ENCODE measurements at regions not wholly inside any gene's neighbourhood (a gene's known extent, or its start where the extent isn't known, plus 50 kb on each side); places are given as distances from the start of the nearest gene placed in this dataset.

DNA sequence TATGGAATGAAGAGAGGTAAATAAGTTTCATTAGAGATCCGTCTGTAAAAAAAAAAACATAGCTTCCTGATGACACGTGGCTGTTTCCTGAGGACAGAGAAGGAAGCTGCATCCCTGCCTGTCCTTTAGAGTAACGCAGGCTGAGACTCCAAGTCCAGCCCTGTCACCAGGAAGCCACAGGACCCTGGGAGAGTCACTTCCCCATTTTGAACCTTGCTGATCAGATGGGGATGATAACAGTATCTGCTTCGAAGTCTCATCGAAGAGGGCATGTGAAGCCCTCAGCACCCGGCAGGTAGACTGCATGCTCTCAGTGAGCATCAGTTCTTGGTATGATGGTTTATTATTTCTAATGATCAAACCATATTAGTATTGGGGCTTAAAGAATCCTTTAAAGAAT is 139.1 kb upstream of the KCNG1 start:
- no peak for DNase-seq (ENCODE audit: low read depth in 1 of 2, low spot score in 1 of 2)

DNA sequence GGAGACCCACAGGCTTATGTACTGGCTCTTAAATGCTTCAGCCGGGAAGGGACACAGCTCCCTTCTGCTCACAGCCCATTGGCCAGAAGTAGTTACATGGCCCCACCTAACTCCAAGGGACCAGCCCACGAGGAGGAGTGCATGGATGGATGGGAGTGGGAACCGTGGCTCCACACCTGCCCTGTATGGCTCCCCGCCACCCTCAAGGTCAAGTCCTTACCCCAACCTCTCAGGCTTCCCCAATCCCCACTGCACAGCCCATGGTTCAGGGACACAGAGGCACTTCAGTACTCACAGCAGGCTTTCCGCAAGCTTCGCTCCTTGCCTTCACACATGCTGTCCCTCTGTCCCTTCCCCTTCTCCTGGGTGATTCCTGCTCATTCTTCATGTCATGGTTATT is 137.9 kb upstream of the KCNG1 start:
- no peak for DNase-seq (ENCODE audit: low read depth in 1 of 2, low spot score in 1 of 2)

DNA sequence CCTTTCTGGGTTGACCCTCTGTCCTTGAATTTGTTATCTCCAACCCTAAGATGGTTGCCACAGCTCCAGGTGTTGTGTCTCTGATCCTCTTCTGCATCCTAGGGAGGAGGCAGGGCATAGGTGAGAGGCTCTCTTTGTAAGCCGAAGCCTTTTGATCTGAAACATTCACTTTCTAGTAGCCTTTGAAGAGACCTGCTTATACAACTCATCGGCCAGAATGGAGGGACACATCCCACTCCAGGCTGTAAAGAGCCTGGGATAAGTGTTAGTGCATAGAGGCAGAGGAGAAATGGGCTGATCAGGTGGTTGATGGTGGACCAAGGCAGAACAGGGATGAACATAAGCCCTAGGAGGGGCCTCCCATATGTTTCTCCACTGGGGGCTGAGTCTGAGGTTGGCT is 137.1 kb upstream of the KCNG1 start:
- DNase-seq (ENCODE audit: low read depth in 1 of 2, low spot score in 1 of 2), result no peak

DNA sequence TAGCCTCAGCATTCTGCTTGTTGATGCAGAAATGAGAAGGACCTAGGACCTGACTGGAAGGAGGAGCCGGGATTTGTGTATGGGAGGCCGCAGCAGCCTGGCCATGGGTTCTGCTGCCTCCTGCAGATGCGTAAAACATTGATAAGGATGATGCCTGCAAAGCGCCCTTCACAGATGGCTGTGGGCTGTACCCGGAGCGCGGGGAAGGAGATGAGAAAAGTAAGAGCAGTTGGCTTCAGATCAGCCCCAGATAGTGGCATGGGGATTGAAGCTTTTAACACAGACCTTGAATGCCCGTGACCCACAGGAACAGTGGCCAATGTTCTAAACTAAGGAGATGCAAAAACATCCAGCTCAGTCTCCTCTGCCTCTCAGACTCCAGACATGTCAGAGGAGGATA is 136.4 kb upstream of the KCNG1 start:
- no peak for DNase-seq (ENCODE audit: low read depth in 1 of 2, low spot score in 1 of 2)

DNA sequence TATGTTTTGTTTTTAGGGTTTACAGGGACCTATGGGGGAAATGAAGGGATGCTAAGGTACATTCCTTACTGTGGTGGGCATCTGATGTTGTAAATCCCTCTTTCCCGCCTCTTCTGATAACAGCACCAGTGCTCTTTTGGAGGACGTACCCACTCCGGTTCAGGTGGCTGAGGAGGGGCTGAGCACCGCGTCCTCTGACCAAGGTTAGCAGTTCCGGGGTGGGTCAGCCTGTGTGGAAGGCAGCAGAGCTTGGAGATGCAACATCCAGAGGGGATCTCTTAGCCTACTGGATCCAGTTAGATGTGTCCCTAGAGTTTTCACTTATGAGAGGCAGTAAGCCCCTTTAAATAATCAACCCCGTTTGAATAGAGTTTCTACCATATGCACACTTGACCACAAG is 135.3 kb upstream of the KCNG1 start:
- no peak for DNase-seq (ENCODE audit: low read depth in 1 of 2, low spot score in 1 of 2)

DNA sequence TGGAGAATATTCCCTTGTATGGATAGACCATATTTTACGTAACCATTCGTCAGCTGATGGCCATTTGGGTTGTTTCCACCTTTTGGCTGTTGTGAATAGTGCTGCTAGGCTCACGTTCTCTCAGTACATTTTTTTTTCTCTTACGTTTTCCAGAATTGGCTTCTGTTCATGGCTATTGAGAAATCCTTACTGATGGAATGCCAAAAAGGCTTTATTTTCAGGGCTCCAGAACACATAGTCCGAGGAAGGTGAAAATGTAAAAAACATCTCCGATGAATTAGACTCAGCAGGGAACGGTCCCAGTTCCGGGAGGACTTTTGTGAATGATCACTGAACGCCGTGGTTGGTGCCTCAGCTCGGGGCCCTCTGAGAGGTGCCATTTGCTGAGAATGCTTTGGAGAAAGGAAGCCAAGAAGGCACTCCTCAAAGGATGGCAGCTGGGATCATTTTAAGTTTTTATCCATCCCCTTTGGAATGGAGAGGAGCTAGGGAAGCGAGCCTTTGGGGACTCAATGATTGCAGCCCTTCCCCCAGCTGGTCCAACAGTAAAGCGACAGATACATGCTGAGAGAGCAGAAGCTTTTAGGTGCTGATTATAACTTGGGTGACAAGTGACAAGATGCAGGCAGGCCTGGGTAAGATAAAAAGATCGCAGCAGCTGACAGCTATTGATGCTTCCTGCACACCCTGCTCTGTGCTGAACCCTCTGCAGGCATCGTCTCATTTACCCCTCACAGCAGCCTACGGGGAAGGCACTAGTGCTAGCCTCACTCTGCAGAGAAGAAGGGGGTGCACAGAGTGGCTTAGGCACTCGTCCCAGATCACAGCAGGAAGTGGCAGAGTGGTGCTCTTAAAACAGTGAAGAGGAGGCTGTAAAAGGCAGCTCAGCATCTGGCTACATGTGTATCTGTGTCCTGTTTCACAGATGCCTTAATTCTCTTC is 133.4 kb upstream of the KCNG1 start:
- no peak for DNase-seq (ENCODE audit: low read depth in 1 of 2, low spot score in 1 of 2)

DNA sequence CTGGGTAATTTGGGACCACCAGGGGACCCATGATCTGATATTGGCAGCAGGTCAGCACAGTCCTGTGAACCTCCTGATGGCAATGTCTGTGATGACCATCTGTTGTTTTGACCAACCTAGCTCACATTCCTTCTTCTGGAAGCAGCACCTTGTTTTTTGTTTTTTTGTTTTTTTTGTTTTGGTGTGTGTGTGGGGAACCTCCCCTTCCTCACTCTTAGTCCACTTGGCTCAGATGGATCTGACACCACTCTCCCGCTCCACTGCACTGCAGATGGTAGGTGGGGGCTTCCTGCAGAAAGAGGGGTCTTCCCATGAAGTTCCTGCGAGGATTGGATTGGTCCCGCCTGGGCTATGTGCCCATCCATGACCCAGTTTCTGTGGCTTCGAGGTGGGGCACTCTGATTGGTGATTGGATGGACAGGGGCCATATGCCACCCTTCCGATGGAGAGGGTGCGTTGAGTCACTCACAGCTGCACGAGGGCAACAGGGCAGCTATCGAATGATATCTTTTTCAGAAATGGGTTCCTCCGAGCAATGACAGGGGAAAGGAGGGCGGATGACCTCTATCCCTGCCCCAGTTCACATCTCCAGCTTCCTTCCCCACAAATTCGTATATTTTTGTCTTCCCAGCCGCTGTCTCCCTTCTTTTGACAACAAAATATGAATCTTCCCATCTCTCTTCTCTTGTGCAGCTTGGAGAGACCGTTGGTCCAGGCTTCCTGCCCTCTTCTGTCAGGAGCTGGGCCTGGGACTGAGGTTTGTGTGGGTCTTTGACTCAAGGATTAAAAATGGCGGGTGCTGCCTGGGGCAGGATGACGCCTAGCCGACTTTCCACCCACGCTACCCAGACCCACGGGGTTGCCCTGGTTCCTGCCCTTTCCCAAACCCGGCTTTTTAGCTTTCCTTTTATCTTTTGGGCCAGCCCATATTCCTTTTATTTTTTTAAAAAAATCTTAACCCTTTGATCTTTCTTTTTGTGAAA is 132.1 kb upstream of the KCNG1 start:
- no peak for DNase-seq (ENCODE audit: low read depth in 1 of 2, low spot score in 1 of 2)

DNA sequence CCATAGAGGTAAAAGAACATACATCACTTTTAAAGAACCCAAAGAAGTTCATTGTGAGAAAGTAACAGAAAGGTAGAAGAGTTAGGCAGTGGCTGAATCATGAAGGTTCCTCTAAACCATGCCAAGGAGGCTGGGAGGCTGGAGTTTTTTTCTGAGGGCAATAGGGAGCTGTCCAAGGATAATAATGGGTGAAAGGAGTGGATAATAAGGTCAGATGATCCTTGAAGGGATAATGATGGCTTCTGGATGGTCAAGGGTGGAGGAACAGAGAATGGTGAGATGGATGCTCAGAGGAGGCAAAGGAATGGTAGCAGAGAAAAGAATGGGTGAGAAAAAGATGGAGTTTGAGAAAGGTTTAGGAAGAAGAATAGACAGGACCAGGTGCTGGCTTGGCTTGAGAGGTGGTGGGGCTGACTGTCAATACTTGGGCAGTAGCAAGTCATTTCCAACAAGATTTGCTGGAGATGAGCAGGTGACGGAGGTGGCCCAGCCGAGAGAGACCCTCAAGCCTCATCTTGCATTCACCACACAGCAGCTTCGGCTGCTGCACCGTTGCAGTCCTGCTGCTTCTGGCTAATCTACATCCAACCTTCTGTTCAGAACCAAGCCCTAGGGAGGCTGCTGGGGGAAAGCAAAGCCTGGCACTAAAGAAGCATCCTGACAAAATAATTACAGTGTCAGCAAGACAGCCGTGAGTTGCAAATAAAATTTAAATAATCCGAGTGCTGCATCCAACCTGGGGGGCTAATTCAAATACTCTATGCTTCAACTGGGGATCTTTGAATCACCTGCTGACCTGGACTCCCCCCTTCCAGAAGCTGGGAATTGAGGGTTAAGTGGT is 131.2 kb upstream of the KCNG1 start:
- no peak for DNase-seq (ENCODE audit: low read depth in 1 of 2, low spot score in 1 of 2)

DNA sequence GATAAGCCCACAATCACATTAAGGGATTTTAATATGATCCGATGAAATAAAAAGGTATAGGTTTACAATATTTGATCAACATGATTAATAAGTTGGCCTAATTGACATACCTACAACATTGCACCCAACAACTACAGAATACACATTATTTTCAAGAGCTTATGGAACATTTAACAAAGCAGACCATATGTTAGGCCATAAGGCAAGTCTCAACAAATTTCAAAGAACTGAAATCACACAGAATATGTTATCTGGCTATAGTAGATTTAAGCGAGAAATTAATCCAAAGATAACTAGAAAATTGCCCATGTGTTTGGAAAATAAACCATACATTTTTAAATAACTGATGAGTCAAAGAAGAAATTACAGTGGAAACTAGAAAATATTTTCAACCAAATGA is 126.0 kb upstream of the KCNG1 start:
- DNase-seq (ENCODE audit: low read depth in 1 of 2, low spot score in 1 of 2), result no peak

DNA sequence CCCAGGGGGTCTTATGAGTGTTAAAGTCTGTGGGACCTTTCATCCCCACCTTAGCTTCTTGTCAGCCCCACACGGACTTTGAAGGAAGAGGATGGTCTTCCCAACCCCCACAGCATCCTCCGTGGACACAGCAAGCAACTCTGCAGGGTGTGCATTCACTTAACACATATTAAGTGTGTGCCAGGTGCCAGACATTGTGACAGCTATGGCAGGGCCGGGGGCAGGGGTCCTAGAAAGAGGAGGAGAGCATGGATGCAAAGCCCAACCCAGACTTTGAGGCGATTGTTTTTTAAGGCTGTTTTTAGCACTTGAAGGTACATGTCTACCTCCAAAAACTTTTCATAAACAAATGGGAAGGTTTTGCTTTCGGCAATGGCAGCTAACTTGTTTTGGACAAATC is 121.6 kb upstream of the KCNG1 start:
- DNase-seq (ENCODE audit: low read depth in 1 of 2, low spot score in 1 of 2), result no peak

DNA sequence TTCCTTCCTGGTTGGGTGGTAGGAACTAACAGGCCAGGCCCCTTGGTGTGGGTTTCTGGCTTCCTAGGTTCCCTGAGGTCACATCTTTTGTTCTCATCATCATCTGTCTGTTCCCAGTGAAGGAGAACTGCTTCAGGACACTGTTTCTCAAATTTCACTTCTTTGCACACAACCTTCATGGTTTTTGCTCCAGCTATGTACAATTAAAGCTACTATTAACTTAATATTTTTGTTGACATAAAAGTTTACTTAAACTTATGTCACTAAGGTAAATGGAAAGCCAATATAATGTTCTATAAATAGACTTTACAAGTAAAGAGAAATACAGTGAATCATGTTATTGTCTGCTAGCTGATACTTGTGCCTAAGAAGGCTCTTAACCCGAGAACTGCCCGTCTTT is 120.7 kb upstream of the KCNG1 start:
- DNase-seq (ENCODE audit: low read depth in 1 of 2, low spot score in 1 of 2), result no peak

DNA sequence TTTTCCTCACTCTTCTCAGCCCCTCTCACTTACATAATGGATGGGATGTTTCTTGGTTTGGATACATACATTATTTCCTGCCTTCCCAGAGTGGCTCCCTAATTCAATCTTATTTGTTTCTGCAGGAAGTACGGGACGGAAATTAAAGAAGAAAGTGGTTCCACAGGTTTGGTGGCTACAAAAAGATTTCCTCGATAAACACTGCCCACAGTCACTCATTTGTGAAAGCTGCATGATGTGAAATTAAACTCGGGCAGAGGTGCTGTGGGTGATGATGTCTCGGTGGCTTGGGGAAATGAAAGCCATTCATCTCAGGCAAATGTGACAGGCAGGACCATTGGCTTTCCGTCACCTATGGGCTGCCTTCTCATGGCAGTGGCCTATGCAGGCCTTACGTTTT is 119.5 kb upstream of the KCNG1 start:
- DNase-seq (ENCODE audit: low read depth in 1 of 2, low spot score in 1 of 2), result no peak

DNA sequence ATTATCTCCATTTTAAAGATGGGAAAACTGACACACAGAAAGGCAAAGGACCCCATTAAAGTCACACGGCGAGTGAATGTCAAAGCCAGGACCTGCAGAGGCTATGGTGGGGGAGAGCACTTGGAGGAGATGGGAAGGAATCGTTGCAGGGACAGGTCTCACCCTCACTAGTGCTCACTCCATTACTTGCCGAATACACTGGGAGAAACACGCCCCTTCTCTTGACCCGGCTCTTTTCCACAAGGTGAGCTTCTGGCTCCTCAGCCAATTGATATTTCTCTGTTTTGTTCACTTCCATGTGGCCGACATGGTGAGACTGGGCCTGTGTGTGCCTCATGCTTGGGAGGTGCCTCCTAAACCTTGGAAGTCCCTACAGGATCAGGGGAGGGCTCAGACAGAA is 117.8 kb upstream of the KCNG1 start:
- no peak for DNase-seq (ENCODE audit: low read depth in 1 of 2, low spot score in 1 of 2)

DNA sequence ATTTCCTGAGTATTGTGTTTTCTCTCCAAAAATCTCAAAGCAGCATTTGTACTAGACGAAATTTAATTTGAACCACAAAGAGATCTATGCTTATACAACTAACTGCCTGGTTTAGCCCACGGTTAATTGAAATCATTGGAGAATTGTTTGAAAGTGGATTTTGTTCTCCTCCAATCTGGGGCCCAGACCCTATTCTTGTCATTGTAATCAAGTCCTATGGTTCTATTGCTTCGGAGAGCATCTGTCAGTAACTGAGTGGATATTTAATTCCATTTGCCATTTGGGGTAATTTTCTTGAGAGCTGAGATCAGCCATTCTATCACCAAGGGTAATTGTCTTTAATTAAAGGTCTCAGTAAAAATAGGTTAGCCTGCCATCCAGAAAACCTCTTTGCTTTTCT is 117.0 kb upstream of the KCNG1 start:
- no peak for DNase-seq (ENCODE audit: low read depth in 1 of 2, low spot score in 1 of 2)

DNA sequence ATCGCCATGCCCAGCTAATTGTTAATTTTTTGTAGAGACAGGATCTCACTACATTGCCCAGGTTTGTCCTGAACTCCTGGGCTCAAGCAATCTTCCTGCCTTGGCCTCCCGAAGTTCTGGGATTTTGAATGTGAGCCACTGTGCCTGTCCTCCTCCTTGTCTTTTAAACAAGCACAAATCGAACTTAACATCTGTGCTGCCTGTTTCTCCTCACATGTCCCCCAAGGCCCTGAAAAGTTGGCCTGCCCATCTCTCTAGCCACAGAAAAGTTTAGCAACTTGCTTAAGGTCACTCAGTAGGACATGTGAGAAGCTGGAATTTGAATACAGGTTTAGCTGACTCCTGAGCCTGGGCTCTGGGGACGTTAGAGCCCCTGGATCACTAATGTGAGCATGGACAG is 115.7 kb upstream of the KCNG1 start:
- DNase-seq (ENCODE audit: low read depth in 1 of 2, low spot score in 1 of 2), result no peak

DNA sequence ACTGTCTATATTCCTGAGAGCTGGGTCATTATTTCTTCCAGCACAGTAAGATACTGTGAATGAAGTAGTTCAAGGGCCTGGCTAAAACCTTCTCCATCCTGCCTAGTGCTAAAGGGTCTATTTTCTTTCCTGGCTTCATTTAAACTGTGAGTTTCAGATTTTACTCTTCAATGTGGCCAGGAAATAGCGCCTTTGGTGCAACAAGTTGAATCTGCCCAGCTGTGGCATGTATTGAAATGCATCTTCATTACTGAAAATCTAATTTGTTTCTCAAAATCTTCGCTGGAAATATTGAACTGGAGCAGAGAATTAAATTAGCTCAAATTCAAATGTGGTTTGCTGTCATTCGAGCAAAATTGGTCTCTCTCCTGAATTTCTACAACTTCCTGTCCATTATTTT is 114.6 kb upstream of the KCNG1 start:
- no peak for DNase-seq (ENCODE audit: low read depth in 1 of 2, low spot score in 1 of 2)

DNA sequence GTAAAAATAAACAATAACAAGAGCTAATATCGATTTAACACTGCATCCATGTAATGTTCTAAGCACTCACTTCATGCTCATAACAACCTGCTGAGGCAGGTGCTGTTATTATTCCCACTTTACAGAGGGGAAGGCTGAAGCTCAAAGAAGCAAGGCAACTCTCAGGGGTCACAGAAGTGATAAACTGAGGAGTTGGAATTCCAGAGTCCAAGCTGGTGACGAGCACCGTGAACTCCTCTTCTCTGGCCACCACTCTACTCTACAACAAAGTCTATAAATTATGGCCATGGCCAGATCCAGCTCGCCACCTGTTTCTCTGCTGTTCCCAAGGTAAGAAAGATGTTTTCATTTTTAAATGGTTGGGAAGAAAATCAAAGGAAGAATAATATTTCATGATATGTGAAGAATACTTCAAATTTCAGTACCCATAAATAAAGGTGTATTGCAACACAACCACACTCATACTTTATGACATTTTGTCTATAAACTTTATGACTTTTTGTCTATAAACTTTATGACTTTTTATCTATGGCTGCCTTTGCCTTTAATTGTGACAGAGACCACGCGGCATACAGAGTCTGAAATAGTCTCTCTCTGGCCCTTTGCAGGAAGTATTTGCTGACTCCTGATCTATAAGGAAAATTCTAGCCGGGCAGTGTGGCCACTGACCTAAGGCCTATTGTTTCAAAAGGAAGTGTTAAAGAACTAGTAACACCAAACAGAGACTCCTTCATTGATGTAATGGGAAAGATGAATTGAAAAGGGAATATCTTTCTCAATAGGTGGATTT is 113.2 kb upstream of the KCNG1 start:
- no peak for DNase-seq (ENCODE audit: low read depth in 1 of 2, low spot score in 1 of 2)

DNA sequence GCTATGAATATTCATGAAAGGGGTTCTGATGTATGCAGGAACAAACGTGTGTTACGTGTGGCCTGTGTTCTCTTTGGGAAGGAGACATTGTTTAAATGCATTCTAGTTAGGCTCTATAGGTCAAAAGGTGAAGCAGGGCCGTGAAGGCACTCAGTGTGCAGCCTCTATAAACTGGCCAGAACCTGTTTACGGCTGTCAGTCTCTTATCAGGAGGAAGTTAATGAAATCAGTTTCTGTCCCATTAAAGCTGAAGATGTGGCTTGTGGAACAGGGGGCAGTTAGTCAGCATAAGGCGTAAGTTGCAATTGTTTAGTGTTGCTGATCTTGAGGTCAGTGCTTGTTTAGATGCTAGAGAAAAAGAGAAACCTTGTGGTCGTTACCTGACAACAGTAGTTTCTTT is 111.5 kb upstream of the KCNG1 start:
- DNase-seq (ENCODE audit: low read depth in 1 of 2, low spot score in 1 of 2), result no peak

DNA sequence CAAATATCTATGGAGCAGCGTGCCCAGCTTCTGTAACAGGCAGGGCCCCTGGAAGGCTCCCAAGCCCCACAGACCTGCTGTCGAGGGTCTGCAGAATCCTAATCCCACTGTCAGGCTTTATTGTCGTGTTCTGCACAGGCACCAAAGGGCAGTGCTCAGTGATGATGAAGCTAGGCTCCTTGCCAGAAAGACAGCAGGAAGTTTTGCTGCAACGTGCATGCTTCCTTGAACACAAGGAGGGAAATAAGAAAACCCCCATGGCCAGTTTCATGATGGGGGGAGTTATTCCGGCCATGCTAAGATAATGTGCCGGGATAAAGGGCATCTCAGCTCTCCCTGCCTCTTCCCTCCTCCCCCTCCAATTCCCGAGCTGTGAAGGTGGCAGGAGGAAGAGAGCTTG is 109.4 kb upstream of the KCNG1 start:
- DNase-seq (ENCODE audit: low read depth in 1 of 2, low spot score in 1 of 2), result no peak

DNA sequence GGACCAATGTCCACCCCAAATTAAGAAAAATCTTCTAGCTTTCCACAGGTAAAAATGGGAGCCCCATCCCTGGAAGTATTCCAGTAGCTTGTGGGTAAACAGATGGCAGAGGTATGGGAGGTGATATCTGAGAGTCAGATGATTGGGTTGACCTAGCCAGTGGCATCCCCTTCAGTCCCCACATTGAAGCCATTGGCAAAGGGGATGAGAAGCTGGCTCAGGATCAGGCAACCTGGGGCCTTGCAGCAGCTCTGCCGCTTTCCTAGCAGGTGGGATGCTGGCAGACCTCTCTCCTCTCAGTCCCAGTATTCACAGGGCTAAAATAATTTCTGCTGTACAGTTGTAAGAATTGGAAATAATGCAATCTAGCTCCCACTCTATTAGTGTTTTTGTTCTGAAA is 108.9 kb upstream of the KCNG1 start:
- no peak for DNase-seq (ENCODE audit: low read depth in 1 of 2, low spot score in 1 of 2)

Measured in stimulated activated CD4-positive, alpha-beta T cell treated with anti-CD3 and anti-CD28 coated beads, Interleukin-15, amount 100 ng/mL, for 1 hour (primary cell).